ENCODE measurements at regions not wholly inside any gene's neighbourhood (a gene's known extent, or its start where the extent isn't known, plus 50 kb on each side); places are given as distances from the start of the nearest gene placed in this dataset.

GRCh38 chr2:136175466-136175865, 57.5 kb upstream of the CXCR4 start:
- no peaks in the 10 kb centered on the region for H3K36me3 ChIP-seq
- no peak overlapping the region for H3K27ac ChIP-seq
- H3K4me1 ChIP-seq, result peaks cover 0 to 6% (median 0%) of the 10 kb centered on the region in 4 donors
- WGBS, 2 donors, result 93 to 94% methylated on average over 5 of the region's 5 CpGs
- no peak for DNase-seq (ENCODE audit: low spot score in 2 of 2)
- H3K27me3 ChIP-seq, result no peaks in the 10 kb centered on the region
- no peak overlapping the region for H3K4me3 ChIP-seq
- no peak for TF ChIP-seq EP300 (IDR thresholded peaks at IDR 0.05)
- TF ChIP-seq POLR2A (IDR thresholded peaks at IDR 0.05), result no peak
- no peak for TF ChIP-seq CTCF (IDR thresholded peaks at IDR 0.05)
- H3K9me3 ChIP-seq, result peaks cover 0 to 4% (median 0%) of the 10 kb centered on the region in 4 donors

- peaks cover 0 to 6% (median 0%) of the 10 kb centered on the region in 4 donors for H3K4me1 ChIP-seq
- H3K36me3 ChIP-seq, result no peaks in the 10 kb centered on the region
- 53 to 63% methylated on average over 1 of the region's 1 CpG for WGBS, 2 donors
- no peak overlapping the region for H3K27ac ChIP-seq
- no peak overlapping the region for H3K4me3 ChIP-seq
- H3K9me3 ChIP-seq, result no peaks in the 10 kb centered on the region
- H3K27me3 ChIP-seq, result no peaks in the 10 kb centered on the region
- no peak for DNase-seq (ENCODE audit: low spot score in 2 of 2)
- TF ChIP-seq EP300 (IDR thresholded peaks at IDR 0.05) (no peak), POLR2A (IDR thresholded peaks at IDR 0.05) (no peak), CTCF (IDR thresholded peaks at IDR 0.05) (no peak)
Observed at GRCh38 chr2:136173126-136173525, 55.2 kb upstream of the CXCR4 start.

GRCh38 chr2:136171223-136171622, 53.3 kb upstream of the CXCR4 start:
- TF ChIP-seq EP300 (IDR thresholded peaks at IDR 0.05), result no peak
- no peak for TF ChIP-seq POLR2A (IDR thresholded peaks at IDR 0.05)
- no peak for TF ChIP-seq CTCF (IDR thresholded peaks at IDR 0.05)
- WGBS, 2 donors, result 91 to 96% methylated on average over 4 of the region's 4 CpGs
- Histone ChIP-seq H3K9me3 (no peaks in the 10 kb centered on the region), H3K27me3 (no peaks in the 10 kb centered on the region), H3K27ac (no peak overlapping the region), H3K36me3 (no peaks in the 10 kb centered on the region), H3K4me3 (no peak overlapping the region), H3K4me1 (peaks cover 0 to 6% (median 0%) of the 10 kb centered on the region in 4 donors)
- DNase-seq (ENCODE audit: low spot score in 2 of 2), result no peak

- TF ChIP-seq EP300 (IDR thresholded peaks at IDR 0.05), result no peak
- no peak for TF ChIP-seq POLR2A (IDR thresholded peaks at IDR 0.05)
- TF ChIP-seq CTCF (IDR thresholded peaks at IDR 0.05), result no peak
- H3K27me3 ChIP-seq, result no peaks in the 10 kb centered on the region
- H3K4me1 ChIP-seq, result peaks cover 0 to under 1% (median 0%) of the 10 kb centered on the region in 4 donors
- DNase-seq (ENCODE audit: low spot score in 2 of 2), result no peak
- H3K4me3 ChIP-seq, result no peak overlapping the region
- WGBS, 2 donors, result 50 to 53% methylated on average over 5 of the region's 5 CpGs
- H3K36me3 ChIP-seq, result no peaks in the 10 kb centered on the region
- no peaks in the 10 kb centered on the region for H3K9me3 ChIP-seq
- H3K27ac ChIP-seq, result no peak overlapping the region
Observed at GRCh38 chr2:136168720-136169119, 50.8 kb upstream of the CXCR4 start.

GRCh38 chr2:136167721-136168475, 49.9 kb upstream of the CXCR4 start:
- Histone ChIP-seq H3K27ac (no peak overlapping the region), H3K9me3 (no peaks in the 10 kb centered on the region), H3K4me1 (no peaks in the 10 kb centered on the region), H3K36me3 (no peaks in the 10 kb centered on the region), H3K4me3 (no peak overlapping the region), H3K27me3 (no peaks in the 10 kb centered on the region)
- WGBS, 2 donors, result 61 to 69% methylated on average over 8 of the region's 8 CpGs
- TF ChIP-seq POLR2A (IDR thresholded peaks at IDR 0.05), result no peak
- no peak for TF ChIP-seq EP300 (IDR thresholded peaks at IDR 0.05)
- TF ChIP-seq CTCF (IDR thresholded peaks at IDR 0.05), result no peak
- DNase-seq (ENCODE audit: low spot score in 2 of 2), result no peak

Data from tibial nerve (tissue), 4 donors.